ENCODE measurements at regions not wholly inside any gene's neighbourhood (a gene's known extent, or its start where the extent isn't known, plus 50 kb on each side); places are given as distances from the start of the nearest gene placed in this dataset.

DNA sequence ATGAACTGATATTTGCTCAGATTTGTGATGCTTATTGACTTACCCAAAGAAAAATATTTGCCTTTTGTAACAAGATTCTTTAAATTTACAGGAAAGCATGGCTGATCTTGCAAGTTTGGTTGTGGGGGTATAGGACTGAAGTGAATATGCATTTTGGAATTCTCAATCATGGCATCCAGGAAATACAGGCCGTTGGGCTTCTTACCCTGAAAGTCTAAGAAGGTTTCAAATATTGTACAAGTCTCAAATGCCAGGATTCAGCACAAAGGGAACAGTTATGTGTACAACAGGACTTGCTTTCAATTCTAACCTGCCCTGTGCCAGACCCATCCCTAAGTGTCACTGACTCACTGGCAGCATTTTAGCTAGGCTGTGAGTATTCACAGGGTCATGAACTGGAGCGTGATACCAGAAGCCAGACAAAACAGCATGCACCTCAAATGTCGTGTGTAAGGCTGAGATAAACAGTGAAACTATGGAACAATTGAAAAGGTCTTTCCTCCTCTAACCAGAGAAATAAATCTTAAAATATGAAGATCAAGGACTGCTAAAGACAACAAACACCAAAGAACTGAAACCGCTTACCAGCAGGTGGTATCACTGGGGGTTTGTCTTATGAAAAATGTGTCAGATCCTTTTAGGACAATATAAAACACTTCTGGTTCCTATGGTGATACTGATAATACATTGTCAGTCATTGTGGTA, 168.6 kb upstream of the RGMB start:
- Histone ChIP-seq H3K23ac (ENCODE audit: low read length) (no peak overlapping the region), H3K27me3 (ENCODE audit: insufficient read depth, low read length) (no peaks in the 10 kb centered on the region), H3K79me2 (ENCODE audit: control insufficient read depth, insufficient read depth, low read length, poor library complexity) (no peaks in the 10 kb centered on the region), H3K36me3 (ENCODE audit: control insufficient read depth in 1 of 2, insufficient read depth in 2 of 2, low read length in 2 of 2) (peaks cover 0 to 1% of the 10 kb centered on the region in 2 experiments), H3K18ac (ENCODE audit: low read length) (no peak overlapping the region), H2BK12ac (ENCODE audit: low read length) (no peak overlapping the region), H3K9ac (ENCODE audit: low read length) (no peak overlapping the region), H2AK5ac (ENCODE audit: low read length) (no peak overlapping the region), H2AFZ (ENCODE audit: insufficient read depth, low read length, poor library complexity) (no peak overlapping the region), H2BK120ac (ENCODE audit: insufficient read depth, low read length, poor library complexity) (no peak overlapping the region), H3K27ac (ENCODE audit: low read depth, low read length) (no peak overlapping the region), H4K12ac (ENCODE audit: low read depth, low read length) (no peak overlapping the region), H3K4ac (ENCODE audit: low read depth, low read length) (no peak overlapping the region), H3K4me2 (ENCODE audit: low read length) (no peak overlapping the region), H3K79me1 (ENCODE audit: low read length) (no peaks in the 10 kb centered on the region), H3K4me1 (ENCODE audit: control insufficient read depth in 1 of 2, insufficient read depth in 2 of 2, low read length in 2 of 2) (no peaks in the 10 kb centered on the region), H3K9me3 (ENCODE audit: insufficient read depth, low read depth, low read length) (peaks cover 2% of the 10 kb centered on the region), H2BK5ac (ENCODE audit: low read depth, low read length, poor library complexity) (no peak overlapping the region), H4K8ac (ENCODE audit: low read depth, low read length) (no peak overlapping the region), H3K14ac (ENCODE audit: low read length) (no peak overlapping the region), H3K4me3 (ENCODE audit: low read depth, low read length) (no peak overlapping the region), H4K91ac (ENCODE audit: low read depth, low read length) (no peak overlapping the region)
- no CpG with 5 or more reads among the region's 4 CpGs for WGBS (ENCODE audit: extremely low coverage, insufficient coverage, insufficient read length)
- peak; percentile 50 to 70 for DNase-seq

GRCh38 chr5:98605426-98605825, 168.0 kb upstream of the RGMB start:
- Histone ChIP-seq H2BK5ac (ENCODE audit: low read depth, low read length, poor library complexity) (no peak overlapping the region), H3K9me3 (ENCODE audit: insufficient read depth, low read depth, low read length) (peaks cover 2% of the 10 kb centered on the region), H3K79me2 (ENCODE audit: control insufficient read depth, insufficient read depth, low read length, poor library complexity) (no peaks in the 10 kb centered on the region), H4K8ac (ENCODE audit: low read depth, low read length) (no peak overlapping the region), H2AFZ (ENCODE audit: insufficient read depth, low read length, poor library complexity) (no peak overlapping the region), H3K4me1 (ENCODE audit: control insufficient read depth in 1 of 2, insufficient read depth in 2 of 2, low read length in 2 of 2) (no peaks in the 10 kb centered on the region), H3K36me3 (ENCODE audit: control insufficient read depth in 1 of 2, insufficient read depth in 2 of 2, low read length in 2 of 2) (peaks cover 0 to 1% of the 10 kb centered on the region in 2 experiments), H2BK120ac (ENCODE audit: insufficient read depth, low read length, poor library complexity) (no peak overlapping the region), H4K12ac (ENCODE audit: low read depth, low read length) (no peak overlapping the region), H3K14ac (ENCODE audit: low read length) (no peak overlapping the region), H3K4me3 (ENCODE audit: low read depth, low read length) (no peak overlapping the region), H3K27ac (ENCODE audit: low read depth, low read length) (no peak overlapping the region), H3K27me3 (ENCODE audit: insufficient read depth, low read length) (no peaks in the 10 kb centered on the region), H3K18ac (ENCODE audit: low read length) (no peak overlapping the region), H3K79me1 (ENCODE audit: low read length) (no peaks in the 10 kb centered on the region), H3K4me2 (ENCODE audit: low read length) (no peak overlapping the region), H4K91ac (ENCODE audit: low read depth, low read length) (no peak overlapping the region), H2AK5ac (ENCODE audit: low read length) (no peak overlapping the region), H3K4ac (ENCODE audit: low read depth, low read length) (no peak overlapping the region), H3K9ac (ENCODE audit: low read length) (no peak overlapping the region), H3K23ac (ENCODE audit: low read length) (no peak overlapping the region), H2BK12ac (ENCODE audit: low read length) (no peak overlapping the region)
- DNase-seq: no peak
- no CpG with 5 or more reads among the region's 1 CpG for WGBS (ENCODE audit: extremely low coverage, insufficient coverage, insufficient read length)

DNA sequence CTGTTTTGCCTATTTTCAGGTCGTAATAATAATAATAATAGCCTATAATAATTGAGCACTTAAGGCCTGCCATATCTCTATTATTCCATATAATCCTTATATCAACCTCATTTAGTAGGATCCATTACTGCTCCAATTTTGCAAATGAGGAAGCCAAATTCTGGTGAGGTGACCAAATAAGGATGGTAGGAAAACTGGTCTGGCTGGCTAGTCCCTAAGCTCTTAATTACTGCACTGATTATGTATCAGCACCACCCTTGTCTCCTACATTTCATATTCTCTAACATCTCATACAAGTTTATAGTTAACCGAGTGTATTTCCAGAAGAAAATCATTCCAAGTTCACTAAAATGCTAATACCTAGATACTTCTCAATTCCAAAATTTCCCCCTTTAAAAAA, 166.5 kb upstream of the RGMB start:
- Histone ChIP-seq H3K18ac (ENCODE audit: low read length) (no peak overlapping the region), H2AFZ (ENCODE audit: insufficient read depth, low read length, poor library complexity) (no peak overlapping the region), H4K12ac (ENCODE audit: low read depth, low read length) (no peak overlapping the region), H3K79me2 (ENCODE audit: control insufficient read depth, insufficient read depth, low read length, poor library complexity) (no peaks in the 10 kb centered on the region), H3K23ac (ENCODE audit: low read length) (no peak overlapping the region), H3K14ac (ENCODE audit: low read length) (no peak overlapping the region), H3K36me3 (ENCODE audit: control insufficient read depth in 1 of 2, insufficient read depth in 2 of 2, low read length in 2 of 2) (no peaks in the 10 kb centered on the region), H3K4ac (ENCODE audit: low read depth, low read length) (no peak overlapping the region), H3K79me1 (ENCODE audit: low read length) (no peaks in the 10 kb centered on the region), H2BK5ac (ENCODE audit: low read depth, low read length, poor library complexity) (no peak overlapping the region), H2BK120ac (ENCODE audit: insufficient read depth, low read length, poor library complexity) (no peak overlapping the region), H3K9me3 (ENCODE audit: insufficient read depth, low read depth, low read length) (no peaks in the 10 kb centered on the region), H3K9ac (ENCODE audit: low read length) (no peak overlapping the region), H3K4me1 (ENCODE audit: control insufficient read depth in 1 of 2, insufficient read depth in 2 of 2, low read length in 2 of 2) (no peaks in the 10 kb centered on the region), H4K8ac (ENCODE audit: low read depth, low read length) (no peak overlapping the region), H3K27me3 (ENCODE audit: insufficient read depth, low read length) (no peaks in the 10 kb centered on the region), H3K4me2 (ENCODE audit: low read length) (no peak overlapping the region), H3K4me3 (ENCODE audit: low read depth, low read length) (no peak overlapping the region), H3K27ac (ENCODE audit: low read depth, low read length) (no peak overlapping the region), H2BK12ac (ENCODE audit: low read length) (no peak overlapping the region), H4K91ac (ENCODE audit: low read depth, low read length) (no peak overlapping the region), H2AK5ac (ENCODE audit: low read length) (no peak overlapping the region)
- no peak for DNase-seq
- whole genome bisulfite sequencing (ENCODE audit: extremely low coverage, insufficient coverage, insufficient read length): no CpG with 5 or more reads among the region's 2 CpGs

DNA sequence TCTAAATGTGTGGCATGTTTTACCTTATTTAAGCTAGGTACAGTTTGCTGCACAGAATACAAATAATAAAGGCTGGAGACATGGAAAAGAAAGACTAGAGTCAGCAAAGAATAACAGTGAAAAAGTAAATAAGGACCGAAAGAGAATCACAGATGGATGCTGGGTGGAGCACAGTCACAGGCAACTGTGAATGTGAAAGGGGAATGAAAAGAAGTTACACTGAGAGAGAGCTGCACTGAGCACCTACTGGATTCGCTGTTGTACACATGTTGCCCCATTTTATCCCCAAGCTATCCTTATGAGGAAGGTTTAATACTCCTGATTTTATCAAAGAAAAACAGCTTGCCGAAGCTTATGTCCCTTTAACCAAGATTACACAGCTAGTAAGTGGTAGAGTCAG, 165.4 kb upstream of the RGMB start:
- H2BK12ac ChIP-seq (ENCODE audit: low read length): no peak overlapping the region
- H2BK5ac ChIP-seq (ENCODE audit: low read depth, low read length, poor library complexity): no peak overlapping the region
- no peak overlapping the region for H2BK120ac ChIP-seq (ENCODE audit: insufficient read depth, low read length, poor library complexity)
- no peaks in the 10 kb centered on the region for H3K4me1 ChIP-seq (ENCODE audit: control insufficient read depth in 1 of 2, insufficient read depth in 2 of 2, low read length in 2 of 2)
- no peak overlapping the region for H4K91ac ChIP-seq (ENCODE audit: low read depth, low read length)
- no peaks in the 10 kb centered on the region for H3K27me3 ChIP-seq (ENCODE audit: insufficient read depth, low read length)
- no peak overlapping the region for H3K9ac ChIP-seq (ENCODE audit: low read length)
- no peaks in the 10 kb centered on the region for H3K36me3 ChIP-seq (ENCODE audit: control insufficient read depth in 1 of 2, insufficient read depth in 2 of 2, low read length in 2 of 2)
- no peak overlapping the region for H3K14ac ChIP-seq (ENCODE audit: low read length)
- H4K8ac ChIP-seq (ENCODE audit: low read depth, low read length): no peak overlapping the region
- no peak overlapping the region for H3K23ac ChIP-seq (ENCODE audit: low read length)
- no peak overlapping the region for H3K4ac ChIP-seq (ENCODE audit: low read depth, low read length)
- no peak overlapping the region for H3K4me3 ChIP-seq (ENCODE audit: low read depth, low read length)
- H2AFZ ChIP-seq (ENCODE audit: insufficient read depth, low read length, poor library complexity): no peak overlapping the region
- H3K79me1 ChIP-seq (ENCODE audit: low read length): no peaks in the 10 kb centered on the region
- H2AK5ac ChIP-seq (ENCODE audit: low read length): no peak overlapping the region
- no peak overlapping the region for H4K12ac ChIP-seq (ENCODE audit: low read depth, low read length)
- H3K9me3 ChIP-seq (ENCODE audit: insufficient read depth, low read depth, low read length): no peaks in the 10 kb centered on the region
- no peak for DNase-seq
- whole genome bisulfite sequencing (ENCODE audit: extremely low coverage, insufficient coverage, insufficient read length): no CpG with 5 or more reads among the region's 3 CpGs
- no peaks in the 10 kb centered on the region for H3K79me2 ChIP-seq (ENCODE audit: control insufficient read depth, insufficient read depth, low read length, poor library complexity)
- H3K27ac ChIP-seq (ENCODE audit: low read depth, low read length): no peak overlapping the region
- no peak overlapping the region for H3K18ac ChIP-seq (ENCODE audit: low read length)
- H3K4me2 ChIP-seq (ENCODE audit: low read length): no peak overlapping the region
